Fibroblast of lung (primary cell): ENCODE measurements at regions not wholly inside any gene's neighbourhood (a gene's known extent, or its start where the extent isn't known, plus 50 kb on each side); places are given as distances from the start of the nearest gene placed in this dataset.

Source experiments
- DNase-seq, 2 donors: peaks; one replicate each; pipeline versions ENCODE4 v3.0.0 to v3.0.0-alpha.2; 2010; ENCODE audit warnings: low read depth in 2 of 2
- H2AFZ ChIP-seq: 2 replicates; pipeline ENCODE4 v1.5.1; 2012; ENCODE audit warnings: low read length, control low read depth, inconsistent platforms
- H3K27ac ChIP-seq: 2 replicates; pipeline ENCODE4 v1.5.1; 2011; ENCODE audit warnings: low read length, control low read depth; ENCODE audit not compliant: insufficient read depth
- H3K27me3 ChIP-seq: 2 replicates; pipeline ENCODE4 v1.5.1; 2011; ENCODE audit warnings: mild to moderate bottlenecking, low read length; ENCODE audit not compliant: control insufficient read depth, insufficient read depth
- H3K36me3 ChIP-seq: 2 replicates; pipeline ENCODE4 v1.5.1; 2011; ENCODE audit warnings: low read length; ENCODE audit not compliant: control insufficient read depth, insufficient read depth
- H3K4me1 ChIP-seq: 2 replicates; pipeline ENCODE4 v1.5.1; 2011; ENCODE audit warnings: low read length; ENCODE audit not compliant: control insufficient read depth, insufficient read depth; ENCODE audit errors: extremely low read depth
- H3K4me2 ChIP-seq: 2 replicates; pipeline ENCODE4 v1.5.1; 2011; ENCODE audit warnings: low read length, control low read depth; ENCODE audit not compliant: insufficient read depth; ENCODE audit errors: extremely low read depth
- H3K4me3 ChIP-seq, 4 experiments: fragments of 200-600 bp in 1 of 4; sonication (generic) in 1 of 4; replicated peaks in 1 of 4; 2 replicates each; pipeline ENCODE4 v1.5.1; 2011 to 2016; ENCODE audit warnings: low read length in 4 of 4, low read depth in 3 of 4, mild to moderate bottlenecking in 3 of 4, control low read depth in 2 of 4, inconsistent platforms in 1 of 4, mixed read lengths in 1 of 4; ENCODE audit not compliant: insufficient read depth in 1 of 4; ENCODE audit errors: control extremely low read depth in 1 of 4
- H3K79me2 ChIP-seq: 2 replicates; pipeline ENCODE4 v1.5.1; 2012; ENCODE audit warnings: mild to moderate bottlenecking, low read length, inconsistent platforms; ENCODE audit not compliant: control insufficient read depth, insufficient read depth
- H3K9ac ChIP-seq: 2 replicates; pipeline ENCODE4 v1.5.1; 2011; ENCODE audit warnings: mild to moderate bottlenecking, low read length, control low read depth; ENCODE audit not compliant: insufficient read depth
- H3K9me3 ChIP-seq: 2 replicates; pipeline ENCODE4 v1.5.1; 2012; ENCODE audit warnings: low read depth, low read length; ENCODE audit not compliant: control insufficient read depth, insufficient read depth
- H4K20me1 ChIP-seq: 2 replicates; pipeline ENCODE4 v1.5.1; 2011; ENCODE audit warnings: low read length; ENCODE audit not compliant: control insufficient read depth, insufficient read depth; ENCODE audit errors: extremely low read depth
- EZH2 ChIP-seq: IDR thresholded peaks from 2 replicates; pipeline ENCODE4 v1.5.1; 2012; ENCODE audit warnings: low read length, control low read depth, mild to moderate bottlenecking; ENCODE audit errors: missing control alignments
- TF ChIP-seq, protein P1 (sequence below), 2 donors: IDR thresholded peaks in 1 of 2; conservative IDR thresholded peaks in 1 of 2; 1 replicate in 1 of 2; 2 replicates in 1 of 2; pipeline ENCODE4 v1.5.1; 2011 to 2012; ENCODE audit warnings: low read length in 2 of 2, control low read depth in 1 of 2, inconsistent platforms in 1 of 2, low read depth in 1 of 2, mild to moderate bottlenecking in 1 of 2

DNA sequence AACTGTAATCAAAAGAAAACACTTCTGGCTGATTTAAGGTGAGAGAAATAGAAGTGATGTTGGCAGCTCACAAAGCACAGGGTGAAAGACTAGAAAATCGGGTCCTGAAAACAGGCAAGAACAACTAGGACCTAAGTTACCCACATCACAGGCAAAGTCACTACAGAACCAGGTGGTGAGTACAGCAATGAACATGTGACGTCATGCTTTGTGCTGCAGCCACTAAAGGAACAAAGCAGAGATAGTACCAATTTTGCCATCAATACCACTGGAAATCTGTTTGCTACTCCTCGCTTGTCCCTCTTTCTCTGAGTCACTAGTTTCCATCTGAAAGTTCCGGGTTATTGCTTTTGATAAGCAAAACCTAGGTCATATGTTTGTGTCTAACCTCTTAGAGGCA is 326.7 kb downstream of the GABRB2 start:
- Histone ChIP-seq H4K20me1 (no peaks in the 10 kb centered on the region), H3K4me1 (no peaks in the 10 kb centered on the region), H2AFZ (no peak overlapping the region), H3K4me3 (no peak overlapping the region), H3K4me2 (no peak overlapping the region), H3K9me3 (no peaks in the 10 kb centered on the region), H3K9ac (no peak overlapping the region), H3K36me3 (no peaks in the 10 kb centered on the region), H3K27ac (no peak overlapping the region), H3K27me3 (no peaks in the 10 kb centered on the region), H3K79me2 (no peaks in the 10 kb centered on the region)
- TF ChIP-seq, protein P1, sequence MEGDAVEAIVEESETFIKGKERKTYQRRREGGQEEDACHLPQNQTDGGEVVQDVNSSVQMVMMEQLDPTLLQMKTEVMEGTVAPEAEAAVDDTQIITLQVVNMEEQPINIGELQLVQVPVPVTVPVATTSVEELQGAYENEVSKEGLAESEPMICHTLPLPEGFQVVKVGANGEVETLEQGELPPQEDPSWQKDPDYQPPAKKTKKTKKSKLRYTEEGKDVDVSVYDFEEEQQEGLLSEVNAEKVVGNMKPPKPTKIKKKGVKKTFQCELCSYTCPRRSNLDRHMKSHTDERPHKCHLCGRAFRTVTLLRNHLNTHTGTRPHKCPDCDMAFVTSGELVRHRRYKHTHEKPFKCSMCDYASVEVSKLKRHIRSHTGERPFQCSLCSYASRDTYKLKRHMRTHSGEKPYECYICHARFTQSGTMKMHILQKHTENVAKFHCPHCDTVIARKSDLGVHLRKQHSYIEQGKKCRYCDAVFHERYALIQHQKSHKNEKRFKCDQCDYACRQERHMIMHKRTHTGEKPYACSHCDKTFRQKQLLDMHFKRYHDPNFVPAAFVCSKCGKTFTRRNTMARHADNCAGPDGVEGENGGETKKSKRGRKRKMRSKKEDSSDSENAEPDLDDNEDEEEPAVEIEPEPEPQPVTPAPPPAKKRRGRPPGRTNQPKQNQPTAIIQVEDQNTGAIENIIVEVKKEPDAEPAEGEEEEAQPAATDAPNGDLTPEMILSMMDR (conservative IDR thresholded peaks at IDR 0.05 in 1 of 2, IDR thresholded peaks at IDR 0.05 in 1 of 2; ENCODE audit: low read depth in 1 of 2, low read length in 2 of 2): no peak
- no peak for TF ChIP-seq EZH2
- no peak for DNase-seq

DNA sequence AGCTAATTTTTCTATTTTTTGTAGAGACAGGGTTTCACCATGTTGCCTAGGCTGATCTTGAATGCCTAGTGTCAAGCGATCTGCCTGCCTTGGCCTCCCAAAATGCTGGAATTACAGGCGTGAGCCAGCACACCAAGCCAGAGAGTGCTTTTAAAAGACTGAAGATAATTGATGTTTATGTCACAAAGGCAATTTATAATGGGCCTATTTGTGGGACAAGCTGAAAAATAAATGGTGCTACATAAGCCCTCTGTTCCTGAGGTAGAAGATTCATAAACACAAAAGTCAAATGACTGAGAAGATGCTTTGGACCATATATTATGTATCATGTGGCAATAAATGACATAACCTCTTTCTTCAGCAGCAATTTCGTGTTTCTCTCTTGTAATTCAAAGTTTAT is 329.6 kb downstream of the GABRB2 start:
- Histone ChIP-seq H3K9me3 (no peaks in the 10 kb centered on the region), H4K20me1 (no peaks in the 10 kb centered on the region), H3K27me3 (no peaks in the 10 kb centered on the region), H3K4me2 (no peak overlapping the region), H3K9ac (no peak overlapping the region), H2AFZ (no peak overlapping the region), H3K79me2 (no peaks in the 10 kb centered on the region), H3K36me3 (no peaks in the 10 kb centered on the region), H3K4me3 (no peak overlapping the region), H3K4me1 (no peaks in the 10 kb centered on the region), H3K27ac (no peak overlapping the region)
- no peak for DNase-seq
- TF ChIP-seq, protein P1 (conservative IDR thresholded peaks at IDR 0.05 in 1 of 2, IDR thresholded peaks at IDR 0.05 in 1 of 2; ENCODE audit: low read depth in 1 of 2, low read length in 2 of 2): no peak
- TF ChIP-seq EZH2: no peak

DNA sequence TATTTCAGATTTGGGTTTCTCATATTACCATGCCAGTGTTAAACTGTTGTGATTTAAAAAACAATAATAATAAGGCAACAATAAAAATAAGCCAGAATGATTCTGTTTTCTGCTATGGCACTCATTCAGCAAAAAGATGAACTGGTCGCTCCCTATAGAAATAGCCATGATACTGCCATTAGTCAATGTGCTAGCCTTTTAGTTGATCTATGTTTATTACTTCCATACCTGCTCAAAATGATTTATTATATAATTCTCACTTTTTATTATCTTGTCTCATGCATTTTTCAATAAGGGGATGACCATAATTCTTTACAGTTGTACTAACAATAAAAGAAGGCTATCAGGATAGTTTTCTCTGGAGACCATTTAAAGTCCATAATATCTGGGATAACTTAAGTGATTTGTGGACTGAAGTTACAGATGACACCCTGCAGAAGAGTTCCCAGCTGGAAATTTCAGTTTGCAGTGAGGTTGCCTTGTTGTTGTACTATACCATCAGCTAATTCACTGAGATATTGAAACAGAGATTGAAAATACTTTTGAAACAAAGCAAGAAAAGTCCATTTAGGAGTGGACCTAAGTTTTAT is 334.3 kb downstream of the GABRB2 start:
- no peak for TF ChIP-seq EZH2
- TF ChIP-seq, protein P1 (conservative IDR thresholded peaks at IDR 0.05 in 1 of 2, IDR thresholded peaks at IDR 0.05 in 1 of 2; ENCODE audit: low read depth in 1 of 2, low read length in 2 of 2): no peak
- Histone ChIP-seq H3K4me2 (no peak overlapping the region), H3K4me3 (no peak overlapping the region), H3K27me3 (no peaks in the 10 kb centered on the region), H3K79me2 (no peaks in the 10 kb centered on the region), H3K9ac (no peak overlapping the region), H2AFZ (no peak overlapping the region), H3K9me3 (no peaks in the 10 kb centered on the region), H3K36me3 (no peaks in the 10 kb centered on the region), H4K20me1 (no peaks in the 10 kb centered on the region), H3K27ac (no peak overlapping the region), H3K4me1 (no peaks in the 10 kb centered on the region)
- DNase-seq: no peak
